ENCODE measurements at regions not wholly inside any gene's neighbourhood (a gene's known extent, or its start where the extent isn't known, plus 50 kb on each side); places are given as distances from the start of the nearest gene placed in this dataset.
"Not testable (repeated sequence)": the region's sequence is repeated elsewhere in the genome, so short reads cannot be mapped to it uniquely, and the experiment has no call there.

DNA sequence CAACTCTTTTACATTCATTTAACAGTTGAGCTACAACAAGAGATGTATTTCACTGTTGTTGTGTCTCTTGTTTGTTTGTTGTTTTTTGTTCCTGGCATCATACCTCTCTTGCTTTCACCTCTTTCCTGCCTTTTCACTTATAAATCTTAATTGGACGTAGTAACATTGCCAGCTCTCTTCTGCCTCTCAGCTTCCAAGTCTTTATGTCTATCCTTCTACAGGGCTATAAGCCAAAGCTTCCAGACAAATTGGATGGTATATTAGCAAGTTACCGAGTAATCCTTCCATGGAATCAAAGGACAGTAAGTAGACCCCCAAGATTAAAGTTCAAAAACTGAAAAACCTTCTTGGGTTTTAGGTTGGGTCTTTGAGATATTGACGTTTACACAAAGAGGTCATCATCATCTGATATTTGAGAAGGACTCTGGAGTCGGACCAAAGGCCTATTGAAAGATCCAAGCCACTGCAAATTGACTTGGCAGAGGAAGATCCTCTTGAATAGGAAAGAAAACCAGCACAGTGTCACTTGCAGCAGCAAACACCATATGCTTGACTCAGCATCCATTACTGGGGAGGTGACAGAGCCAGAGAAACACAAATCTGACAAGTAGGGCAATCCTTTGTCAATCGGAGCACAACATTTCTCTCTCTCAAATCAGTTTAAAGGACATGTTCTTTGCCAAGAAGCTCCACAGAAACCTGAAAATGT, 648.5 kb upstream of the NR2F2 start:
- DNase-seq: no peak

DNA sequence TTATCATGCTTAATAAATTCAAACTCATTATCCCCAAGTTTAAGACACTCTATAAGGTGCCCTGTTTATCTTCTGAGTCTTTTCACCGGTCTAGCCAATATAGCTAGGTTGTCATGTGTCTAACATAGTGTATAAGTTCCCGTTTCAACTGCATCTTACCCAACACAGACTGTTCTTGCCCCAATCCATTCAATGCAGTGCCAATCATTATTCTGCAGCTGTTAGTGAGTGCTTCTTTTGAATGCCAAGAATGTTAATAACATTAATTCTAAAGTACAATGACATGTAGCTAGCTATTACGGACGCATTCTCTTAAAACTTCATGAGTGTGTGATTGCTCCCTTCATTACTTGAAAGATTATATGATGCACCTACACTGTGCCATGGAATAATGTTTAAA, 646.4 kb upstream of the NR2F2 start:
- no peak for DNase-seq

DNA sequence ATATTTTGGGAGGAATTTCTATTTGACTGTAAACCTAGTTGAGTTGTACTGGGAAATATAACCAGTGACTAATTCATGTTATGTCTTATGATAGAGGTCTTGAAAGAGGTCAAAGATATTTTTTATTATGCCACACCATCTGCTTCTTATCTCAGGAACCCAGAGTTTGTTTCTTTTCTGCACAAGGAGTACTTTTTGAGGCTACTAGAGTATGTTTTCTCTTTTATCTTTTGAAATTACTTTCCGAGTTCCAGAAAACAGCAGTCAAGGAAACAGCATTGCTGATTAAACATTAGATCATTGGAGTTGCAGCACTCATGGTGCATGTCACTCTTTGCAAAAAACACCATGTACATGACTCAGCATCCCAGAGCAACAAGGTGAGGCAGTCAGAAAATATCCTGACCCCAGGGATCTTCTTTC, 645.8 kb upstream of the NR2F2 start:
- DNase-seq: no peak

GRCh38 chr15:95687061-95687460, 643.4 kb upstream of the NR2F2 start:
- no peak for DNase-seq

- no peak for DNase-seq
Observed at GRCh38 chr15:95687686-95688085, 642.8 kb upstream of the NR2F2 start.

- no peak for DNase-seq
Observed at GRCh38 chr15:95690631-95691340, 639.7 kb upstream of the NR2F2 start.

DNA sequence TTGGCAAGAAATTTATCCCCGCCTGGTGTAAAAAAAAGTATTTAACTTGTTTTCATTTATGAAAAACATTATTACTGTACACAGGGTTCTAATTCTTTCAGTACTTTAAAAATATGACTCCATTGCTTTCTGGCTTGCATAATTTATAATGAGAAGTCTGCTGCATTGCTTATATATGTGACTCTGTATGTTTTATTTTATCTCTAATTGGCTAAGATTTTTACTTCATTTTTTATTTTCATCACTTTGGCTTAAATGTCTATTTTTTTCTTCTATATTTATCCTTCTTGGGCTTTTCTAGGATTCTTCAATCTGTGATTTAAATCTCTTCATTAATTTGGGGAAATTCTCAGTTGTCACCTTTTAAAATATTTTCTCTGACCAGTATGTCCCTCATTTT, 636.6 kb upstream of the NR2F2 start:
- no peak for DNase-seq

GRCh38 chr15:95698230-95698629, 632.3 kb upstream of the NR2F2 start:
- no peak for DNase-seq

GRCh38 chr15:95698951-95699350, 631.5 kb upstream of the NR2F2 start:
- no peak for DNase-seq

DNA sequence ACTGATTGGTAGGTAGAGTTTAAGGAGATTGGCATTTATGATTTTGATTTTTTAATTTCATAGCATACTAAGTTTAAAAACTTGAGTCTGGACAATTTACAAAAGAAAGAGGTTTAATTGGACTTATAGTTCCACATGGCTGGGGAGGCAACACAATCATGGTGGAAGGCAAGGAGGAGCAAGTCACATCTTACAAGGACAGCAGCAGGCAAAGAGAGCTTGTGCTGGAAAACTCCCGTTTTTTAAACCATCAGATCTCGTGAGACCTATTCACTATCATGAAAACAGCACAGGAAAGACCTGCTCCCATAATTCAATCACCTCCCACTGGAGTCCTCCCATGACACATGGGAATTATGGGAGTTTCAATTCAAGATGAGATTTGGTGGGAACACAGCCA, 630.9 kb upstream of the NR2F2 start:
- no peak for DNase-seq

DNA sequence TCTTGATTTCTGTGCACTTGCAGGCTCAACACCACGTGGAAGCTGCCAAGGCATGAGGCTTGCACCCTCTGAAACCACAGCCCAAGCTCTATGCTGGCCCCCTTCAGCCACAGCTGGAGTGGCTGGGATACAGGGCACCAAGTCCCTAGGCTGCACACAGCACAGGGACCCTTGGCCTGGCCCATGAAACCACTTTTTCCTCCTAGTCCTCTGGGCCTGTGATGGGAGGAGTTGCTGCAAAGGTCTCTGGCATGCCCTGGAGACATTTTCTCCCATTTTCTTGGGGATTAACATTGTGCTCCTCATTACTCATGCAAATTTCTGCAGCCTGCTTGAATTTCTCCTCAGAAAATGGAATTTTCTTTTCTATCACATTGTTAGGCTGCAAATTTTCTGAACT, 629.8 kb upstream of the NR2F2 start:
- not testable (repeated sequence) for DNase-seq

DNA sequence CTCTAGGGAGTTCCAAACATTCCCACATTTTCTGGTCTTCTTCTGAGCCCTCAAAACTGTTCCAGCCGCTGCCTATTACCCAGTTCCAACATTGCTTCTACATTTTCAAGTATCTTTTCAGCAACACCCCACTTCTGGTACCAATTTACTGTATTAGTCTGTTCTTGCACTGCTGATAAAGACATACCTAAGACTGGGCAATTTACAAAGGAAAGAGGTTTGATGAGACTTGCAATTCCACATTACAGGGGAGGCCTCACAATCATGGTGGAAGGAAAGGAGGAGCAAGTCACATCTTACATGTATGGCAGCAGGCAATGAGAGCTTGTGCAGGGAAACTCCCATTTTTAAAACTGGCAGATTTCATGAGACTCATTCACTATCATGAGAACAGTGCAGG, 629.1 kb upstream of the NR2F2 start:
- DNase-seq: no peak

- DNase-seq: no peak
Observed at GRCh38 chr15:95709959-95710695, 620.4 kb upstream of the NR2F2 start.

DNA sequence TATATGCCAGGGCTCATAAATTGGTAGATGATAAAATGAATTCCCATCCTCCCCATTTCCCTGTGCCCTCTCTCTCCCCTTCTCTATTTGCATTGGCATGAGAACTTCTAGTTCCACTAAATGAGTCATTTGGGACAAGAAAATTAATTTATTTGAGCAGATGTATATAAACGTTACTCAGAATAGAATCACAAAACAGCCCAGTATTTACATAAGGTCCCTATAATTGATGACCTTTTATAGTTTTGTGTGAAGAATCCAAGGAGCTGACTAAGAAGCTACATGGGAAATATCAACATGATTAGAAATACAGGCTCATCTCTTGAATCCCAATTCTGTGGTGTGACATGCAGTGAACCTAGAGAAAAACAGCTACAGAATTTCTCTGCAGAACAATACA, 617.7 kb upstream of the NR2F2 start:
- DNase-seq: no peak

GRCh38 chr15:95713324-95713723, 617.2 kb upstream of the NR2F2 start:
- no peak for DNase-seq

DNA sequence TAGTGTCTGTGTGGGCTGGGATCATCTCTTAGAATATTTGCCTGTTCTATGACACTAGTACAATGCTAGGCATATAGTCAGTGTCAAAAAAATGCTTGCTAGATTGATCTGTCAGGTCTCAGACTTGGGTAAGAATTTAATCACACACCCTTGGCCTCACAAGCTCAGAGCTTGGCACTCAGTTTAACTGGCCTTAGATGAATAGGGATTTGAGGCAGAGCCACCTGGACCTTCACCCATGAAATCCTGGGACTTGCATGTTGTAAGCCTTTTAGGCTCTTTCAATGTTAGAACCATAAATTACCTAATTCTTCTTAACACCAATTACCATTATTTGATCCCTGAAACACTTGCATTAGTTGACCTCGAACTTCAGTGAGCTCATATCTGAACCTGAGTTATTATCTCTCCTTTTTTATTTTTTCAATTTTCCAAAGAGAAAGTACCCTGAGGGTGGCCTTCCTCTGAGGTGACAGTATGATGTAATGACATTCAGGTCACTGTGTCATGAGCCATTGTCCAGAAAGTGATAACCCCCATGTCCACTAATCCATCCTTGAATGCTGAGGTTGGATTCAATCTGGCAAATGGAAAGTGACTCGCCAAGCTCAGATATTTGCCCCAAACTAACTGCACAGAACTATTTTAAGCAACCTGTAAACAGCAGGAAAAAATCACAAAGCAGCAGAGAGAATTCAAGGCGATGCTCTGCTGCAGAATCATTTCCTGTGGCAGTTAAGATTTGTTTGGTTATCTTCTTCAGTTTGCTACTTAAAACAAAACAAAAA, 615.2 kb upstream of the NR2F2 start:
- DNase-seq: no peak

DNA sequence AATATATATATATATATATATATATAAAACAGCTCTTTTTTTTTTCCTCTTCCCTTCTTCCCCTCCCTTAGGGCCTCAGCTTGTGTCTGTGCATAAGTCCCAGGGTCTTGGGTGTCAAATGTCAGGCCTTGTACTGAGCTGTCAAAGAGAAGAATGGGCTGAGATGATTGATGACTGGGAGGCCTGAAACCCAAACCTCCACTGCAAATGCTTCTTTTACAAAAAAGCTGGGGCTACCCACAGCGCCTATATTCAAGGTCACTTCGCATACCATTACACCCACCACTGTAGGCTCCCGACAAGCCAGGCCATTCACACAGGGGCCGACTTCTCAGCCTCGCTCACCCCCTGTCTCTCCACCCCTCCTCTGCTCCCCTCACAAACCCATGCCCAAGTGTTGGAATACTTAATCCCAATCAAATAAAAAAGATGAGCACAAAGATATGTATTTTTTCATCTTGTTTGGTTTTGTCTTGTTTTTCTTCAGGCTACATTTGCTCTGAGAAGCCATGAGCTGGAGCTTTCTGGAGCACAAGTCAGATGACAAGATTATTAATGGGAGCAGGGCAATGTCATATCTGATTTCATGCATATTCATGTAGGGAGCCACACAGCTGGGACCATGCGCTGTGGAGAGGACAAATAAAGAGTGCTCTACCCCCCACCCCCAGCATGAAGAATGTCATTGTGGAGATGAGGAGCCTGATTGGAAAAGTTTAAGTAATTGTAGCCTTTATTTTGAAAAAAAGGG, 614.4 kb upstream of the NR2F2 start:
- DNase-seq: no peak

DNA sequence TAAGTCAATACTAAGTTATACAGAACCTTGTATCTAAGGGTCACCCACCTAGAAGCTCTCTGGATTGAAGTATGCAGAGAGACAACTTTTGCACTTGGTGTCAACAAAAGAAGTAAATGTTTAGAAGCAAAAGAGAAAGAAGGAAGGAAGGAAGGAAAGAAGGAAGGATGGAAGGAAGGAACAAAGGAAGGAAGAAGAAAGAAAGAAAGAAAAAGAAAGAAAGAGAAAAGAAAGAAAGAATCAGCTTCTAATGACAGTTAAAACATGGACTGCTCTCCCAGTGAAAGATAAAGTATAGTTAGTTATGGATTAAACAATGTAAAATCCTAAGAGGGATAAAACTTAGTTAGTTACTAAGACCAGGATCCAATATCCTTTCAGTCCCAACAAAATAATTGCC, 613.8 kb upstream of the NR2F2 start:
- DNase-seq: no peak

DNA sequence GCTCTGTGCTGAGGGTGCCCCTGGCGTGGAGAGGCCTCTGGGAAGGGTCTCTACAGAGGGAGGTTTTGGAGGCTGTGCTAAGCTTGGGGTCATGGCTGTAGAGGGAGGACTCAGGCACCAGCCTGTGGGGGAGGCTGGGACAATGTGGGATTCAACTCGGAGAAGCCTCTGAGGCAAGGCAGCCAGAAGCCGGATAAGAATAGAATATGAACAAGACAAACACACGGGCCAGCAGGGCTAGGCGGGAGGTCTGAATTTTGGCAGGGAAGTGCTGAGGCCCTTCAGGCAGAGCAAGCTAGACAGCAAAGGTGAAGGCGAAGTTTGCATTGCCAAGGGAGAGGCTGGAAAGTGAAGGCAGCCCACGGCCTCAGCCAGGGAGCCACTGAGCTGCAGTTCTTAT, 612.1 kb upstream of the NR2F2 start:
- no peak for DNase-seq

DNA sequence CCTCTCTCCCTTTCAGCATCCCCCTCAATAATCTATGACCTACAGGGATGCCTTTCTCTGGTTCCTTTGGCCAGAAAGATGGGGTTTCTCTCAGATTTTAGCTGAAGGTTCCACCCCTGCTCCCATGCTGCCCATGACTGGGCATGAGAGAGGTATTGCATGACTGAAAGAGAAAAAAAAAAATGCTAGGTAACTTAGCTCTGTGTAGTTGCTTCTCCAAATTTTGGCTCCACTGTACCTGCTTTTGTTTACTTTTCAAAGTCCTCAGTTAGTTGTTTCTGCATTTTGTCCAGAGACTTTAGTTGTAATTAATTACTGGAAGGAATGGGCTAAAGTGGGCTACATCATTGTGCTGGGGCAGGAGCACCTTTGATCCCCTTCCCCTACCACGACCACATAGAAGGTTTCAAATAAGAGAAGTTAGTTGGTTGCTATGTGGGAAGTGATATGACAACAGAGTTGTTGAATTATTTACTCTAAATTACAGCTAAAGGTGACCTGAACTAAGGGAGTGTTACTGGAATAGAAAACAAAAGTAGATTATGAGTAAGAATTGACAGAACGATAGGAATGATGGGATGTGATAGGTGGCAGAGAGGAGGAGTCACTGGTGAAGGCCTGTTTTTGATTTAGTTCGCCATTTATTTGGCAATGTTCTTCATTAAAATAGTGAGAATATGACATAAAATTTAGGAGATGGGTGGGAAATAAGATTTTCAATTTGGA, 605.4 kb upstream of the NR2F2 start:
- no peak for DNase-seq

GRCh38 chr15:95726891-95727290, 603.6 kb upstream of the NR2F2 start:
- DNase-seq: no peak

DNA sequence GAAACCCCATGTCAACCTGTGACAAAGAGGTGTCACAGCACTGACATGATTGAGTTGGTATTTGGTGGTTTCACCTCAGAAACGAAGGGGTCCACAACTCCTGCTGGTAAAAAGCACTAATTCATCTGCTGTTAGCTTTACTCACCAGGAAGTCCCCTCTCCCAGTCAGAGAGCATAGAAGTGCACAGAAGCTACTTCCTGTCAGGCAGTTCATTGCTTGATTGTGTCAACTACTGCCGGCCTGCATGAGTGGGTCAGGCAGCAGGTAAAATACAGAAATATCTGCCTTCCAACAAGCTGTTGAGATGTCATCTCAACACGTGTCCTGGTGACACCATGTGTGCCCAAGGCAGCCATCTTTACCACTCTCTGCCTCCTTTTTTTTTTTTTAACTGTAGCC, 596.6 kb upstream of the NR2F2 start:
- DNase-seq: no peak

All from amniotic stem cell (primary cell).